ENCODE measurements at regions not wholly inside any gene's neighbourhood (a gene's known extent, or its start where the extent isn't known, plus 50 kb on each side); places are given as distances from the start of the nearest gene placed in this dataset.

DNA sequence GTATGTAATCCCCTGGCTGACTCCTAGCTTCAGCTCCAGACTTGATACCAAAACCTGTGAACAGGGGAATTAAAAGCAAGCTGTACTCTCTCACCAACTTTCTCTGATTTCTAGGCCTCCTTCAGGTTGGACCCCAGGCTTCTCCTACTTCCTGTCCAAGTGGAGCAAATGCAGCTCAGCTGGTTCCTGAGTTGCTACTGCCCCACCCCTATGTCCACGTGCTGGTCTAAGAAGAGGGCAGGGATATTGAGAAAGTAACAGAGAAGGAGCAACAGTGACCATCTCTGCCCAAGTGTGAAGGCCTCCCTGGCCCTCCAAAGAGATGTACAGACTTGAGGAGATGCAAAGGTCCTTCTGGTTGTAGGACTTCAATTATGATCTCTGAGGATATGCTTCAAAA lies 188.3 kb upstream of the MCHR2 start:
- no peak for DNase-seq (ENCODE audit: low read depth, low spot score)

GRCh38 chr6:100181309-100181708 lies 187.3 kb upstream of the MCHR2 start:
- DNase-seq (ENCODE audit: low read depth, low spot score): no peak

GRCh38 chr6:100179576-100179975 lies 185.6 kb upstream of the MCHR2 start:
- no peak for DNase-seq (ENCODE audit: low read depth, low spot score)

GRCh38 chr6:100177956-100178355 lies 183.9 kb upstream of the MCHR2 start:
- no peak for DNase-seq (ENCODE audit: low read depth, low spot score)

DNA sequence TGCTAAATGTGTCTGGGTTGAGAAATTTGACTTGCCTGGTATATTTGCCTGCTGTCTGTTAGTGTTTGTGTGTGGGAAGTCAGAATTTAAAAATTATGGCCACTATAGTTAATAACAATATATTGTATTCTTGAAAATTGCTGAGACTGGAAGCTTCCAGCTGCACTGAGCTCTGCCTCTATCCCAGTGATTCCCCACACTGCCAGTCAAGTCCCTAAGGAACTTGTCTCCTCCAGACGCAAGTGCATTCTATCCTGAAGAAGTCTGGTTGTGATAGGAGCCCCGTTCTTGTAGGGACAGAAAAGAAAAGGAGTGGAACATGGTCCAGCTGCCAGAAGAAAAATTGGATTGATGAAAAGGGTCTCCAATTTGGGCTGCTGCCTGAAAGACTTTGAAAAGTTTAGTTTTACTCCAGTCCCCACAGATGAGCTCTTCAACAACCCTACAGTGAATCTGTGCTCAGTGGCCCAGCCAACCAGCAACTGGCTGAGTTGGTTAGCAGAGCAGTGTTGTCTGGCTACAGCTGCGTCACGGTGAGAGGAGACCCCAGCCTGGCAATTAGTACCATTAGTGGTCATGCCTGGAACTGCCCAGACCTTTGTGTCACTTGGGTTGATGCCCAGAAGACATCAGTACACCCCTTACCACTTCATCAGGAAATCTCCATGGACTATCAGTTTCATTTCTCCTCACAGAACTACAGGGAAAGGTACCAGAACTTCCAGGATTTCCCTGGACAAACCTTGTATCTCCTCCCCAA lies 183.1 kb upstream of the MCHR2 start:
- no peak for DNase-seq (ENCODE audit: low read depth, low spot score)

- no peak for DNase-seq (ENCODE audit: low read depth, low spot score)
Observed at GRCh38 chr6:100176311-100176950, 182.4 kb upstream of the MCHR2 start.

DNA sequence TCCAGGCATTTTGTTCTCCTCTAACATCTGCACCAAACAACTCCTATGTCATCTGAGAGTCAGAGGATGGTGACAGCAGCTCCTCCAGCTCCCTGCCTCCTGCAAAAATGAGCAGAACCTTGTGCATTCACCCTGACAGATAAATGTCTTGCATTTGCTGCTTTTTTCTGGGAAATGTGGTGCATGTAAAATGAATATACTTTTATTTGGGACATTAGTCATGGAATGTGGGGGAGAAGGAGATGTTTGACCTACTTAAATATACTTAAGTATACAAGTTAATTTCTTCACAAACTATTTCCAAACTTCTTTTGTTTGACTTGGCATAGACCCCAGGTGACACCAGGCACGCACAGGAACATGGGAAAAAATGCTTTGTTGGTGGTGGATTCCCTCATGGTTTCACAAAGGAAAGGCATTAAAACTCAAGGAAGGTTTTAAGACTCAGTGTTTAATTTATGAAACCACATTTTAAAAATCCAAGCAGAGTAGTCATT lies 181.8 kb upstream of the MCHR2 start:
- no peak for DNase-seq (ENCODE audit: low read depth, low spot score)

GRCh38 chr6:100173211-100173610 lies 179.2 kb upstream of the MCHR2 start:
- DNase-seq (ENCODE audit: low read depth, low spot score): no peak

DNA sequence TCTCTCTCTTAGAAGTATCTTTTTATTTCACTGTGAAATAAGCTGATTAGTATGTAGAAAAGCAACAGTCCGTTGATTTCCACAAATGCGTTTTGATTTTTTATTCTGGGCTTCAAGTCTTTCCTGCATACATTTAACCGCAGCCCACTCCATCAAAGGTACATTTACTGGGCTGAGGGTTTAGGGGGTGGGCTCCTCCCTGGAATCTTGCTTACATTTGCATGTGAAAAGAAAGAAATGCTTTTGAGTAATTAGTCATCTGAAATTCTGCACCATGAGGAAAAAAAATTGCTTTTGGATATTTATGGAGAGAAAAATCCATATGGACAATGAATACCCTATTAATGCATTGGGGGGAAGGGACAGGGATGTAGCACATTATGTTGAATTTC lies 178.3 kb upstream of the MCHR2 start:
- DNase-seq (ENCODE audit: low read depth, low spot score): no peak

DNA sequence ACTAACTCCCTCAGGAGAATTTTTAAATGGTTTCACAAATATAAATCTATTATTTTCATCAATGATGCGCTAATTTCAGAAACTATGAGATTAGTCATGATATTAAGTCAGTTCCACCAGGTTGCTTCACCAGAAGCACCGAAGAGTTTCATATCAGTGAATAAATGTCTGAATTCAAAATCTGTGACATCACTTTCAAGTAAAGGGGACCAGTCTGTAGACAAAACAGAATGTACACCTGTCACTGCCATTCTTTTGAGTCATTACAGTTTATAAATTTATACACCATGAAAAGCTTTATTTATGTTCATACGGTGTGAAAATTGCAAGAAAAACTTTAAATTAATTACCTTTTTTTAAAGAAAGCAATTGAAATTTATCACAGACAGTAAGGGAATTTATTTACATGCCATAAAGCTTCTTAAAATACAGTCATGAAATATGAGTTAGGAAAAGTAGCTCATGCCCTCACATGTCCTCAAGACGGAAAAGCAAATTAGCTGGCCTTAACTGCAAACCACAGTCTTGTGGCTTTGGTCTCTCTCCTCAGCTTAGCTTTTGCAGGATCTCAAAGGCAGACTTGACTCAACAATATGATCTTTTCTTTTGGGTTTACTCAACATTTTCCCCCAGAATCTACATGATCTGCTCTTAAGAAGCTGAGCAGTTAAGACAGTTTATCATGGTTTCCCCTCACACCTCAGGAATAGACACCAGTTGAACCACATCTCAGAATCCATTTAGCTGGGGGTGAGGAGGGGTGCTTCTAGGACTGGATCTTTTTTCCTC lies 177.7 kb upstream of the MCHR2 start:
- DNase-seq (ENCODE audit: low read depth, low spot score): no peak

- no peak for DNase-seq (ENCODE audit: low read depth, low spot score)
Observed at GRCh38 chr6:100168148-100168547, 174.1 kb upstream of the MCHR2 start.

DNA sequence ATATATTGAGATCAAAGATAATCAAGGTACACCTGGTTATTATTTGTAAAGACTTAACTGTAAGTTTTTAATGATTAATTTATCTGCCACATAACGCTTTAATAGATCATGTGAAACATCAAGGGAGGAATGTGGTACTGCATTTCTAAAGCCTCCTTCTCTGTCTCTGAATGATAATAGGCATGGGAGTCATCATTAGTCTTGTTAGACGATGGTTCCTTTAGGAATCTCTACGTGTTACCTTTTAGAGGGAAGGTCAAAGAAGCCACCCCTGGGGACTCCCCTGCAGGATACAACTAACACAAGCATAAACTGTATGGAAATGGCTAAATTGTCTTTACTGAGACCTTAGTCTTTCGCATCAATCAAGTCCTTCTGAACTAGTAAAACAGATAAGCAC lies 173.6 kb upstream of the MCHR2 start:
- no peak for DNase-seq (ENCODE audit: low read depth, low spot score)

- DNase-seq (ENCODE audit: low read depth, low spot score): no peak
Observed at GRCh38 chr6:100166956-100167355, 172.9 kb upstream of the MCHR2 start.

- DNase-seq (ENCODE audit: low read depth, low spot score): no peak
Observed at GRCh38 chr6:100165442-100165841, 171.4 kb upstream of the MCHR2 start.

DNA sequence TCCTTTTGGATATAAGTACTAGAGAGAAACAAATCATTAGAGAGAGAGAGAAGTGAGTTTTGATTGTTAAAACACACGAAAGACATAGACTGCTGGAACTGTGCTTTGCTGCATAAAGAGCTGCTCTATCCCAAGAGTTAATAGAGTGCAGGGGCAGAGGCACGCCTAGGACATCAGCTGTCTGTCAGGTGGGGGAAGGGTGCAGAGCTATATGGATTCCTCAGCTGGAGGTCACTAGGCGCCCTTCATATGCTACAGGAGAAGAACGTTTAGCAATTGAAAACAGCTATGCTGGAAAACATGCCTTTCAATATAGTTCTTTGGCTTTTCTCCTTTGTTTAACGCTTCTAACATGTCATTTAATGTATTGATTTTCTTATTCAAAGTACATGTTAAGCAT lies 169.0 kb upstream of the MCHR2 start:
- no peak for DNase-seq (ENCODE audit: low read depth, low spot score)

DNA sequence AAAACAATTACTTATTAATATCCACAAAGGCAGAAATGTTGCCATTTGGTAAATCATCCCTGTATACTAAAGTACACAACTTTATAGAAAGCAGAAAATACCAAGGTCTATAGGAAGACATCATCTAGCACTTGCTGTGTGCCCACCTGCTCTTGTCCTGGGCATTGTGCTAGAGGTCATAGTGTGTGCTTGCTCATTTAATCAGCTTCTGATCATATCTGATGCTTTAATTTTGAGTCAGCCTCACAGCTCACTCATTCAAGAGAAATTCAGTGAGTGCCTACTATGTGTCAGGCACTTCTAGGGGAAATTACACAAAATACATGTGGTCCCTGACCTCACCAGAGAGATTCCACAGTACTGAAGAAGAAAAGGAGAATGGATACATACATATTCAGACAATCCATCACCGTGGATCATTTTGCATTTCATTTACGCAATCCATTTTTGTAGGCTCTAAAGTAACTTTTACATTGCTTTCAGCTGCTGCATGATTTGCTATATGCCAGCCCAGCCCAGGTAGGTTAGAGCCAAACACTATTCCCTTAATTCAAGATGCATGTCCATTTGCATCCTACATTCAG lies 167.9 kb upstream of the MCHR2 start:
- DNase-seq (ENCODE audit: low read depth, low spot score): no peak

- DNase-seq (ENCODE audit: low read depth, low spot score): no peak
Observed at GRCh38 chr6:100160930-100161329, 166.9 kb upstream of the MCHR2 start.

GRCh38 chr6:100155141-100155540 lies 161.1 kb upstream of the MCHR2 start:
- DNase-seq (ENCODE audit: low read depth, low spot score): no peak

GRCh38 chr6:100153636-100154275 lies 159.7 kb upstream of the MCHR2 start:
- DNase-seq (ENCODE audit: low read depth, low spot score): no peak

DNA sequence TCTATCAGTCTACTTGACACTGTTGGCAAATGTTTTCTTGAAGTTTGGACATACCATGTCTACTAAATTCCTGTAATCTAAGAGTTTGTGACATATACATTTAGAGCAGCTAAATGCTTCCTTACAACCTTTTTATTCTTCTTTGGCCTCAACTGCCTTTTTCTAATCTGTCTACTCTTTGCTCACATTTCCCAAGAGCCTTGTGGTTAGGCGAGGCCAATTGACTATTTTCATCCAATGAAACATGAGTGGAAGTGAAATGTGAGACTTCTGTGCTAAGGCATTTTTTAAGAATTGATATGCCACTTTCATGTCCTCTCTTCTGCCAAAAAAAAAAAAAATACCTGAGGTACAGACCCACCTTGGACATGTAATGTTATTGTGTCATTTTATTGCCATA lies 158.2 kb upstream of the MCHR2 start:
- no peak for DNase-seq (ENCODE audit: low read depth, low spot score)

DNA sequence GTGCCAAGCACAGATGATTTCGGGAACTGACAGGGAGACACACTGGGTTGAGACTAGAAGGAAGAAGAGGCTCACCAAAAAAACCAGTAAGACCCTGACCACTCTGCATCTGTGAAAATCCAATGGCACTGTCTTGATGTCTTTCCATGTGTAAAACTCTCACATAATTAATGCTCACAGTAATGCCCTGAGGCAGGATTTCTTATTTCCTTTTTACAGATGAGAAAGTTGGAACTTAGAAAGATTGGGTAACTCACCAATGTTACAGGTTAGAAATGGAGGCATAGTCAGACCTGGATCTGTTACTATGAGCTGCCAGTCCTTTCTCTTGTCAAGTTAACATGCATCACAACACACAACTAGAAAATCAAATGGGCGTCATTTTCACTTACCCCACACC lies 151.0 kb upstream of the MCHR2 start:
- DNase-seq (ENCODE audit: low read depth, low spot score): no peak

Measured in pulmonary artery endothelial cell (primary cell).